GM18507 (cell line): ENCODE measurements at regions not wholly inside any gene's neighbourhood (a gene's known extent, or its start where the extent isn't known, plus 50 kb on each side); places are given as distances from the start of the nearest gene placed in this dataset.

ENCODE experiments used
- DNase-seq: peaks from one replicate; pipeline ENCODE4 v3.0.0; 2011; ENCODE audit warnings: low read depth; ENCODE audit not compliant: insufficient read length; ENCODE audit errors: extremely low spot score
- FAIRE-seq: peaks from 2 replicates; lab custom pipeline; 2011; peaks lifted over from hg19 to GRCh38; lab: Jason Lieb, UNC

GRCh38 chr9:89740722-89741121, 135.9 kb downstream of the GADD45G start:
- DNase-seq (no peak), FAIRE-seq (no peak)

- FAIRE-seq (no peak), DNase-seq (no peak)
Measured at GRCh38 chr9:89742660-89743059, 137.8 kb downstream of the GADD45G start.

GRCh38 chr9:89743216-89743572, 138.4 kb downstream of the GADD45G start:
- FAIRE-seq (no peak), DNase-seq (no peak)

- DNase-seq: no peak
Measured at GRCh38 chr9:89743573-89744254, 138.9 kb downstream of the GADD45G start.

GRCh38 chr9:89744255-89744648, 139.4 kb downstream of the GADD45G start:
- FAIRE-seq (no peak), DNase-seq (no peak)

More at GRCh38 chr9:89743573-89744254, 138.9 kb downstream of the GADD45G start:
- no peak for FAIRE-seq

GRCh38 chr9:89744730-89745129, 139.9 kb downstream of the GADD45G start:
- no peak for FAIRE-seq

GRCh38 chr9:89745601-89746376, 141.0 kb downstream of the GADD45G start:
- DNase-seq: no peak
- no peak for FAIRE-seq

More at GRCh38 chr9:89744730-89745129, 139.9 kb downstream of the GADD45G start:
- no peak for DNase-seq

- no peak for FAIRE-seq
- no peak for DNase-seq
Measured at GRCh38 chr9:89746385-89747116, 141.7 kb downstream of the GADD45G start.

- FAIRE-seq: no peak
Measured at GRCh38 chr9:89747596-89747995, 142.8 kb downstream of the GADD45G start.

GRCh38 chr9:89748021-89748670, 143.3 kb downstream of the GADD45G start:
- FAIRE-seq (no peak), DNase-seq (no peak)

More at GRCh38 chr9:89747596-89747995, 142.8 kb downstream of the GADD45G start:
- no peak for DNase-seq

- FAIRE-seq (no peak), DNase-seq (no peak)
Measured at GRCh38 chr9:89748831-89749499, 144.2 kb downstream of the GADD45G start.

- no peak for FAIRE-seq
- DNase-seq: no peak
Measured at GRCh38 chr9:89749500-89750116, 144.8 kb downstream of the GADD45G start.

- FAIRE-seq: no peak
- no peak for DNase-seq
Measured at GRCh38 chr9:89750117-89750791, 145.4 kb downstream of the GADD45G start.

GRCh38 chr9:89751079-89751825, 146.4 kb downstream of the GADD45G start:
- no peak for FAIRE-seq

GRCh38 chr9:89752154-89752553, 147.3 kb downstream of the GADD45G start:
- no peak for DNase-seq
- FAIRE-seq: no peak

More at GRCh38 chr9:89751079-89751825, 146.4 kb downstream of the GADD45G start:
- no peak for DNase-seq

- FAIRE-seq: no peak
Measured at GRCh38 chr9:89753472-89754055, 148.8 kb downstream of the GADD45G start.

GRCh38 chr9:89754193-89754592, 149.4 kb downstream of the GADD45G start:
- no peak for DNase-seq
- no peak for FAIRE-seq

More at GRCh38 chr9:89753472-89754055, 148.8 kb downstream of the GADD45G start:
- DNase-seq: no peak
